ENCODE measurements at regions not wholly inside any gene's neighbourhood (a gene's known extent, or its start where the extent isn't known, plus 50 kb on each side); places are given as distances from the start of the nearest gene placed in this dataset.
"Not testable (repeated sequence)": the region's sequence is repeated elsewhere in the genome, so short reads cannot be mapped to it uniquely, and the experiment has no call there.

GRCh38 chr14:105648609-105649535, 122.5 kb downstream of the TMEM121 start:
- TF ChIP-seq POLR2A, CTCF (IDR thresholded peaks at IDR 0.05): not testable (repeated sequence)
